BE2C (cell line): ENCODE measurements at regions not wholly inside any gene's neighbourhood (a gene's known extent, or its start where the extent isn't known, plus 50 kb on each side); places are given as distances from the start of the nearest gene placed in this dataset.

Experiments used
- DNase-seq: peaks from one replicate; pipeline ENCODE4 v3.0.0-alpha.2; 2020
- H3K27me3 ChIP-seq: fragments of 250-450 bp; sonication (Bioruptor Pico); 2 replicates; pipeline ENCODE4 v1.5.1; 2020; ENCODE audit warnings: mild to moderate bottlenecking
- H3K36me3 ChIP-seq: fragments of 250-450 bp; sonication (Bioruptor Pico); 2 replicates; pipeline ENCODE4 v1.5.1; 2020; ENCODE audit warnings: mild to moderate bottlenecking
- H3K4me1 ChIP-seq: fragments of 250-450 bp; sonication (Bioruptor Pico); 2 replicates; pipeline ENCODE4 v1.5.1; 2020
- H3K4me3 ChIP-seq: 2 replicates; pipeline ENCODE4 v1.5.1; 2011; ENCODE audit warnings: low read depth, low read length
- H3K9me3 ChIP-seq: fragments of 250-450 bp; sonication (Bioruptor Pico); 2 replicates; pipeline ENCODE4 v1.5.1; 2020
- TF ChIP-seq, protein P1 (sequence below): IDR thresholded peaks from 2 replicates; pipeline ENCODE4 v1.5.1; 2012; ENCODE audit warnings: mild to moderate bottlenecking, low read depth, low read length

DNA sequence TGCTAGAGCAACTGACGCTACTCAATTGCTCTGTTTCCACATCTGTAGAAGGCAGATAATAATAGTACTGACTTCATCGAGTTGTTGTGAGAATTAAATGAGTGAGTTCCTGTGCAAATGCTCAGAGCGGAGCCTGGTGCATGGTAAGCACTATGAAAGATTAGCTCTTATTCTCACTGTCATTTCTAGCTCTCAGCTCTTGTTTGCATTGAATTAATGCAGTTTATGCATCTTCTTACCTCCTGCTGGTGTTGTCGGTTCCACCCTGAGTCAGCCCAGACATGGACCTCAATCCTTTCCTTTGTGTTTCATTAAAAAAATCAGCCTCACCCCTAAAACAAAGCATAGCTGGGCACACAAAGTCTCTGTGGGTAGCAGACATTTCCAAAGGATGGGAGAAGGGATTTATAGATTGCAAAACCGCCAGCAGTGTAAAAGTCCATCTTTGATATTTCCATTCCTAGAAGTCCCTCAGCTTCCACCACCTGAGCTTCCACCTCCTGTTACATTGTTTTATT is 254.4 kb upstream of the CSF3R start:
- H3K4me3 ChIP-seq, result no peak overlapping the region
- no peak for DNase-seq
- no peaks in the 10 kb centered on the region for H3K27me3 ChIP-seq
- no peaks in the 10 kb centered on the region for H3K9me3 ChIP-seq
- no peaks in the 10 kb centered on the region for H3K4me1 ChIP-seq
- TF ChIP-seq, protein P1, sequence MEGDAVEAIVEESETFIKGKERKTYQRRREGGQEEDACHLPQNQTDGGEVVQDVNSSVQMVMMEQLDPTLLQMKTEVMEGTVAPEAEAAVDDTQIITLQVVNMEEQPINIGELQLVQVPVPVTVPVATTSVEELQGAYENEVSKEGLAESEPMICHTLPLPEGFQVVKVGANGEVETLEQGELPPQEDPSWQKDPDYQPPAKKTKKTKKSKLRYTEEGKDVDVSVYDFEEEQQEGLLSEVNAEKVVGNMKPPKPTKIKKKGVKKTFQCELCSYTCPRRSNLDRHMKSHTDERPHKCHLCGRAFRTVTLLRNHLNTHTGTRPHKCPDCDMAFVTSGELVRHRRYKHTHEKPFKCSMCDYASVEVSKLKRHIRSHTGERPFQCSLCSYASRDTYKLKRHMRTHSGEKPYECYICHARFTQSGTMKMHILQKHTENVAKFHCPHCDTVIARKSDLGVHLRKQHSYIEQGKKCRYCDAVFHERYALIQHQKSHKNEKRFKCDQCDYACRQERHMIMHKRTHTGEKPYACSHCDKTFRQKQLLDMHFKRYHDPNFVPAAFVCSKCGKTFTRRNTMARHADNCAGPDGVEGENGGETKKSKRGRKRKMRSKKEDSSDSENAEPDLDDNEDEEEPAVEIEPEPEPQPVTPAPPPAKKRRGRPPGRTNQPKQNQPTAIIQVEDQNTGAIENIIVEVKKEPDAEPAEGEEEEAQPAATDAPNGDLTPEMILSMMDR, result no peak
- H3K36me3 ChIP-seq, result no peaks in the 10 kb centered on the region

DNA sequence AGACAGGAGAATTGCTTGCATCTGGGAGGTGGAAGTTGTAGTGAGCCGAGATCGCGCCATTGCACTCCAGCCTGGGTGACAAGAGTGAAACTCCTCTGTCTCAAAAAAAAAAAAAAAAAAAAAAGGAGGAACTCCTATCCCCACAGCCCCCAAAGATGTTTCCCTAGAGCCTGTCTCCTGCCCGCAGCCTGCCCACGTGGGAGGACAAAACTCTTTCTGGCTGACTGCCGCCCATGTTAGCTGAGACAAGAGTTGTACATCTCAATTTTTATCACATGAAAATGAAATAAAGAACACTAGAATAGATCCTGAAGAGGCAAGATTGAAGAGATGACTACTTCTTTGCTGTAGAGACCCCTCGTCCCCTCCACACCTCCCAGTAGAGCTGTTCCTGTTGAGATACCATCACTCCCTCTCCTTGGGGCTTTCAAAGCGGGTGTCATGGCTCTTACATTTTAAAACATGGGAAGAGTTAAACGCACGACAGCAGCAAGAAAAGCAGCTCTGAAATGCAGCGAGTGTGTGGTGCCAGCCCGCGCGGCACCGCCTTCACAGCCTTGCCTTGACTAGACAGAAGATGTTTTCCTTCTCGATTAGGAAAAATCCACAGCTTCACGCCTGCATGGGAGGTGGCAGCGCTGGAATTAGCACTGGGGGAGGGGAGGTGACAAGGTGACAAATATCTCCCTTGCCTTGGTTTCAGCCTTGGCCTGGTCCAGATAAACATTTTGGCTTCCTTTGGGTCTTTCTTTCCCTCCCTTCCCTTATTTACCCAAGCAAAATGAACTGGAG is 253.4 kb upstream of the CSF3R start:
- TF ChIP-seq, protein P1, result no peak
- Histone ChIP-seq H3K4me3 (no peak overlapping the region), H3K36me3 (no peaks in the 10 kb centered on the region), H3K9me3 (no peaks in the 10 kb centered on the region), H3K4me1 (no peaks in the 10 kb centered on the region), H3K27me3 (no peaks in the 10 kb centered on the region)
- no peak for DNase-seq

DNA sequence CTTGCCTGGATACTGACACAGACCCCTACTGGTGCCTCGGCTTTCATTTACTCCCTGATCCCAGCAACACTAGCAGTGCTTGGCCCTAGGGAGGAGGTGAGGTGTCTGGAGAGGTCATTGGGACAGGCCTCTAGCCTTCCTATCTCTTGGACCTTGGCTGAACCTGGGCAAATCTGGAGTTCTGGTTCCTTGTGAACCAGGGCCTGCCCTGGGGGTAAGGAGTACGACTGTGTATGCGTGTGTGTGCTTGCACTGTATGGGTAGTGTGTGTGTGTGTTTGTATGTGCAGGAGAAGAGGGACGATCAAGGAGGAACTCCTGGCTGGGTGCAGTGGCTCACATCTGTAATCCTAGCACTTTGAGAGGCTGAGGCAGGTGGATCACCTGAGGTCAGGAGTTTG is 252.7 kb upstream of the CSF3R start:
- TF ChIP-seq, protein P1, result no peak

GRCh38 chr1:36734356-36734755 is 251.6 kb upstream of the CSF3R start:
- Histone ChIP-seq H3K36me3 (no peaks in the 10 kb centered on the region), H3K4me1 (no peaks in the 10 kb centered on the region), H3K27me3 (no peaks in the 10 kb centered on the region), H3K9me3 (no peaks in the 10 kb centered on the region), H3K4me3 (no peak overlapping the region)
- TF ChIP-seq, protein P1, result no peak
- no peak for DNase-seq

More for the DNA sequence above, 252.7 kb upstream of the CSF3R start:
- Histone ChIP-seq H3K4me3 (no peak overlapping the region), H3K9me3 (no peaks in the 10 kb centered on the region), H3K27me3 (no peaks in the 10 kb centered on the region), H3K4me1 (no peaks in the 10 kb centered on the region), H3K36me3 (no peaks in the 10 kb centered on the region)
- DNase-seq, result no peak

GRCh38 chr1:36733748-36734147 is 251.0 kb upstream of the CSF3R start:
- H3K4me1 ChIP-seq, result no peaks in the 10 kb centered on the region
- TF ChIP-seq, protein P1, result no peak
- no peaks in the 10 kb centered on the region for H3K27me3 ChIP-seq
- no peak for DNase-seq
- no peak overlapping the region for H3K4me3 ChIP-seq
- H3K9me3 ChIP-seq, result no peaks in the 10 kb centered on the region
- no peaks in the 10 kb centered on the region for H3K36me3 ChIP-seq

GRCh38 chr1:36732015-36732356 is 249.3 kb upstream of the CSF3R start:
- DNase-seq, result no peak
- no peaks in the 10 kb centered on the region for H3K4me1 ChIP-seq
- no peak overlapping the region for H3K4me3 ChIP-seq
- no peaks in the 10 kb centered on the region for H3K9me3 ChIP-seq
- TF ChIP-seq, protein P1, result no peak
- no peaks in the 10 kb centered on the region for H3K36me3 ChIP-seq
- no peaks in the 10 kb centered on the region for H3K27me3 ChIP-seq
